Mesenchymal stem cell (in vitro differentiated cells and primary cell): ENCODE measurements at regions not wholly inside any gene's neighbourhood (a gene's known extent, or its start where the extent isn't known, plus 50 kb on each side); places are given as distances from the start of the nearest gene placed in this dataset.

Experiments used
- DNase-seq: peaks from one replicate; pipeline ENCODE4 v3.0.0-alpha.2; 2013
- H2AFZ ChIP-seq: one replicate; pipeline ENCODE4 v1.6.1; 2013; ENCODE audit warnings: low read depth, mild to moderate bottlenecking, control low read depth, inconsistent platforms, low read length, moderate library complexity
- H2AK5ac ChIP-seq: 2 replicates; pipeline ENCODE4 v1.6.1; 2013; ENCODE audit warnings: low read length, moderate library complexity, mild to moderate bottlenecking, inconsistent platforms; ENCODE audit not compliant: severe bottlenecking
- H2BK120ac ChIP-seq: one replicate; pipeline ENCODE4 v1.6.1; 2013; ENCODE audit warnings: low read depth, mild to moderate bottlenecking, inconsistent platforms, low read length, moderate library complexity
- H2BK12ac ChIP-seq, 2 experiments: one replicate each; pipeline ENCODE4 v1.6.1; 2013; ENCODE audit warnings: inconsistent platforms in 2 of 2, low read length in 2 of 2, mild to moderate bottlenecking in 2 of 2, moderate library complexity in 2 of 2, control low read depth in 1 of 2
- H2BK15ac ChIP-seq: one replicate; pipeline ENCODE4 v1.6.1; 2013; ENCODE audit warnings: mild to moderate bottlenecking, low read depth, inconsistent platforms; ENCODE audit not compliant: poor library complexity, severe bottlenecking
- H2BK5ac ChIP-seq: 2 replicates; pipeline ENCODE4 v1.6.1; 2013; ENCODE audit warnings: low read depth, mild to moderate bottlenecking, low read length, control low read depth, inconsistent platforms; ENCODE audit not compliant: poor library complexity, severe bottlenecking
- H3K14ac ChIP-seq, 2 experiments: one replicate each; pipeline ENCODE4 v1.6.1; 2013; ENCODE audit warnings: inconsistent platforms in 2 of 2, low read length in 2 of 2, control low read depth in 1 of 2, mild to moderate bottlenecking in 1 of 2, moderate library complexity in 1 of 2
- H3K18ac ChIP-seq, 2 experiments: one replicate each; pipeline ENCODE4 v1.6.1; 2013; ENCODE audit warnings: inconsistent platforms in 2 of 2, low read length in 2 of 2, control low read depth in 1 of 2, low read depth in 1 of 2, mild to moderate bottlenecking in 1 of 2
- H3K23ac ChIP-seq, 2 experiments: one replicate each; pipeline ENCODE4 v1.6.1; 2013; ENCODE audit warnings: inconsistent platforms in 2 of 2, low read length in 2 of 2, mild to moderate bottlenecking in 2 of 2, moderate library complexity in 2 of 2, control low read depth in 1 of 2
- H3K27ac ChIP-seq: 2 replicates; pipeline ENCODE4 v1.5.1; 2013; ENCODE audit warnings: mild to moderate bottlenecking, moderate library complexity, low read length, control low read depth, inconsistent platforms; ENCODE audit not compliant: poor library complexity, severe bottlenecking
- H3K27me3 ChIP-seq, 2 experiments: 2 replicates each; pipeline versions ENCODE4 v1.6.1 to v1.7.0; 2013; ENCODE audit warnings: low read length in 2 of 2, mild to moderate bottlenecking in 2 of 2, moderate library complexity in 2 of 2, control low read depth in 1 of 2, inconsistent platforms in 1 of 2; ENCODE audit not compliant: control insufficient read depth in 1 of 2, insufficient read depth in 1 of 2
- H3K36me3 ChIP-seq, 2 experiments: 2 replicates each; pipeline versions ENCODE4 v1.6.1 to v1.7.0; 2013; ENCODE audit warnings: low read length in 2 of 2, control low read depth in 1 of 2, inconsistent platforms in 1 of 2, low read depth in 1 of 2, mild to moderate bottlenecking in 1 of 2; ENCODE audit not compliant: insufficient read depth in 2 of 2, control insufficient read depth in 1 of 2
- H3K4ac ChIP-seq, 2 experiments: one replicate each; pipeline ENCODE4 v1.6.1; 2013; ENCODE audit warnings: inconsistent platforms in 2 of 2, low read length in 2 of 2, mild to moderate bottlenecking in 2 of 2, moderate library complexity in 2 of 2, control low read depth in 1 of 2, low read depth in 1 of 2
- H3K4me1 ChIP-seq: 2 replicates; pipeline ENCODE4 v1.6.1; 2013; ENCODE audit warnings: low read depth, low read length, control low read depth; ENCODE audit not compliant: control insufficient read depth, insufficient read depth
- H3K4me2 ChIP-seq: 2 replicates; pipeline ENCODE4 v1.6.1; 2013; ENCODE audit warnings: low read length, mild to moderate bottlenecking, inconsistent platforms; ENCODE audit not compliant: poor library complexity, severe bottlenecking
- H3K4me3 ChIP-seq, 2 experiments: 2 replicates each; pipeline versions ENCODE4 v1.5.1 to v1.7.0; 2013; ENCODE audit warnings: low read length in 2 of 2, mild to moderate bottlenecking in 2 of 2, control low read depth in 1 of 2, low read depth in 1 of 2; ENCODE audit not compliant: insufficient read depth in 1 of 2
- H3K79me1 ChIP-seq: replicated peaks from 2 replicates; pipeline ENCODE4 v1.6.1; 2013; ENCODE audit warnings: mild to moderate bottlenecking, control low read depth, low read length, inconsistent platforms; ENCODE audit not compliant: poor library complexity, severe bottlenecking
- H3K9ac ChIP-seq: 2 replicates; pipeline ENCODE4 v1.7.0; 2013; ENCODE audit warnings: mild to moderate bottlenecking, low read length, moderate library complexity
- H3K9me3 ChIP-seq: 2 replicates; pipeline ENCODE4 v1.7.0; 2013; ENCODE audit warnings: mild to moderate bottlenecking, low read length; ENCODE audit not compliant: control insufficient read depth
- H4K8ac ChIP-seq: one replicate; pipeline ENCODE4 v1.6.1; 2013; ENCODE audit warnings: inconsistent platforms, mild to moderate bottlenecking, low read length, moderate library complexity
- H4K91ac ChIP-seq: one replicate; pipeline ENCODE4 v1.6.1; 2013; ENCODE audit warnings: mild to moderate bottlenecking, low read length, inconsistent platforms
- WGBS: methylation state at CpG from one replicate; pipeline ENCODE4 v1.1.7; 2013; ENCODE audit warnings: mixed read lengths; 5-methylcytosine and 5-hydroxymethylcytosine counted together

DNA sequence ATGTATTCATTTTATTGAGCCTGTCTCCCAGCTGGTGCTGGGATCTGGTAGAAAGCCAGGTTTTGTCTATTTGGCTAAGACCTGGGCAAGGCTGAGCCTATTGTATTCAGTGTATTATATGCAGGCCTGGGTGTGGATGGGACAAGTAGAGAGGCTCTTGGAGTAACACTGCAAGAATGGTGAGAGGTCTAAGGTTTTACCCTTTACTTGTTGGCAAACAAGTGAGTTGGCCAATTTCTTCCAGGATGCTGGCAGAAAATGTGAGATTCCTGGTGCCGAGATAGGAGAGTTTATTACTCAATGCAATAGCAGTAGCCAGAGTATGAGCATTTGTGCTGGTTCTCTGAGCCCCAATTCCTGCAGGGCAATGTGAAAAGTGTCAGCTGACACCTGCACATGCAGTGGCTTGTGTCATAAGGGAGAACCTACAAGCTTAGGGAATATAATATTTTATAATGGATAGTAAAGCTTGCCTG is 141.7 kb upstream of the PRLR start:
- Histone ChIP-seq H3K9ac (no peak overlapping the region), H2BK5ac (no peak overlapping the region), H3K23ac (no peak overlapping the region), H3K27ac (no peak overlapping the region), H2BK12ac (no peak overlapping the region), H3K36me3 (no peaks in the 10 kb centered on the region), H3K4ac (no peak overlapping the region), H4K8ac (no peak overlapping the region), H2BK15ac (no peak overlapping the region), H3K79me1 (no peaks in the 10 kb centered on the region), H3K9me3 (no peaks in the 10 kb centered on the region), H3K4me1 (no peaks in the 10 kb centered on the region), H3K18ac (no peak overlapping the region), H2BK120ac (no peak overlapping the region), H3K4me2 (no peak overlapping the region), H4K91ac (no peak overlapping the region), H2AK5ac (no peak overlapping the region), H3K4me3 (no peak overlapping the region), H3K14ac (no peak overlapping the region), H3K27me3 (no peaks in the 10 kb centered on the region), H2AFZ (no peak overlapping the region)
- 87% methylated on average over 1 of the region's 1 CpG for WGBS
- no peak for DNase-seq

DNA sequence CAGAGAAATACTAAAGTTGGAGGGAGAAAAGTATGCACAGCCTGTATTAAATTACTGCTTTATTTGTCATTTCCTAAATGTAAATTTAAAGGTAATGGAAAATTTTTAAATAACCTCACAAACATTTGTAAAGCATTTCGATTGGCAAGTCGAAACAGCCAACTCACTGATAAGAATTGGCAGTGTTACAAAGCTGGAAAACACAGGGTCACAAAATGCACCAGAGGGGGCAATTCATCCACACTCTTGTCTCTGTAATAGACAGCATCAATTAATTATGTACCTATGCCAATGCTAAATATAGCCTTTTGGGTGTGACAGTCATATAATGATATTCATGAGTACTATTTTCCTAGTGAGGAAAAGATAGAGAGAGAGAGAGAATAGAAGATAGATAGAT is 140.6 kb upstream of the PRLR start:
- no peaks in the 10 kb centered on the region for H3K27me3 ChIP-seq

DNA sequence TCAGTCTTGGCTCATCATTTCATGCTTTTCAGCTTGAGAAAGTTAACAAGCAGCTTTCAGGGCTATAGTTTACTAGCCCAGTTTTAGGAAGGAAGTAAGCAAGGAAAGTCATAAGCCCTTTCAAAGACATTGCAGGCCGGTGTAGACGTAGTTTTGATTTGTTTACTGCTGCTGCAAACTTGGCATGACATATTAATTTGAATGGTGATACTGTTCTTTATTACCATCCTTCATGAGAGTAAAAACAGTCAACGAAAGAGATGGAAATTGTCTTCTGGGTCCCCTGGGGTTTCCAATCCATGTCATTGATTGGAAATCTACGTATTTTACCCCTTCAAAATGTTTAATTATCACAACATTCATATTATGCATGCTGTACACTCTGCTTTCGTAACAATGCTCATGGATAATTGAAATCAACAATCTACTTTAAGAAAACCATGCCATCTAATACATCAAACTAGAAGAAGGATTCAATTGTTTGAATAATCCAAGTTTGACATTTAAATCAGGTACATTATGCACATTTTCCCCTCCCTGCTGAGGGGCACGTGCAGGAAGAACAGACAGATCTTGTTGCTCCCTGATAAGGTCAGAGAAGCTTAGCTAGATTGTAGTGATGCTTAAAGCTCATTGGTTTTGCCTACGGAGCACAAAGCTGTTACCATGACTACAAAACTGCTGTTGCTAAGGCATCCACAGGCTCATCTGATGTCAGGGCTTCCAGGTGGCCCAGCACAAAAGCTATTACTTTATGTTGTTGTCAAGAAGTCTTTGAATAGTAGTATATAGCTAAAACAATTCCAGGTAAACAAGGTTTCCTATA is 139.9 kb upstream of the PRLR start:
- no peak overlapping the region for H2BK5ac ChIP-seq
- no peaks in the 10 kb centered on the region for H3K4me1 ChIP-seq
- H2AK5ac ChIP-seq, result no peak overlapping the region
- WGBS, result 62% methylated on average over 7 of the region's 7 CpGs
- H3K27ac ChIP-seq, result no peak overlapping the region
- no peaks in the 10 kb centered on the region for H3K27me3 ChIP-seq
- H3K4me3 ChIP-seq, result no peak overlapping the region
- H3K9ac ChIP-seq, result no peak overlapping the region
- no peaks in the 10 kb centered on the region for H3K36me3 ChIP-seq
- H3K14ac ChIP-seq, result no peak overlapping the region
- no peak overlapping the region for H2AFZ ChIP-seq
- H3K9me3 ChIP-seq, result no peaks in the 10 kb centered on the region
- H3K79me1 ChIP-seq, result no peaks in the 10 kb centered on the region
- H3K4me2 ChIP-seq, result no peak overlapping the region
- H2BK120ac ChIP-seq, result no peak overlapping the region
- no peak for DNase-seq
- no peak overlapping the region for H3K23ac ChIP-seq
- H3K4ac ChIP-seq, result no peak overlapping the region
- no peak overlapping the region for H4K91ac ChIP-seq
- H4K8ac ChIP-seq, result no peak overlapping the region
- no peak overlapping the region for H2BK12ac ChIP-seq
- H3K18ac ChIP-seq, result no peak overlapping the region
- H2BK15ac ChIP-seq, result no peak overlapping the region

More for the DNA sequence above, 140.6 kb upstream of the PRLR start:
- no peaks in the 10 kb centered on the region for H3K9me3 ChIP-seq
- no peak overlapping the region for H4K8ac ChIP-seq
- H4K91ac ChIP-seq, result no peak overlapping the region
- no peaks in the 10 kb centered on the region for H3K79me1 ChIP-seq
- H3K4me3 ChIP-seq, result no peak overlapping the region
- no peak overlapping the region for H2BK15ac ChIP-seq
- no peak overlapping the region for H3K9ac ChIP-seq
- no peak overlapping the region for H2AFZ ChIP-seq
- WGBS, result 57% methylated on average over 2 of the region's 2 CpGs
- H3K36me3 ChIP-seq, result no peaks in the 10 kb centered on the region
- H3K4me2 ChIP-seq, result no peak overlapping the region
- no peak overlapping the region for H2AK5ac ChIP-seq
- H2BK5ac ChIP-seq, result no peak overlapping the region
- H3K14ac ChIP-seq, result no peak overlapping the region
- no peak for DNase-seq
- H3K27ac ChIP-seq, result no peak overlapping the region
- no peak overlapping the region for H2BK120ac ChIP-seq
- H2BK12ac ChIP-seq, result no peak overlapping the region
- H3K23ac ChIP-seq, result no peak overlapping the region
- no peak overlapping the region for H3K4ac ChIP-seq
- H3K18ac ChIP-seq, result no peak overlapping the region
- no peaks in the 10 kb centered on the region for H3K4me1 ChIP-seq

DNA sequence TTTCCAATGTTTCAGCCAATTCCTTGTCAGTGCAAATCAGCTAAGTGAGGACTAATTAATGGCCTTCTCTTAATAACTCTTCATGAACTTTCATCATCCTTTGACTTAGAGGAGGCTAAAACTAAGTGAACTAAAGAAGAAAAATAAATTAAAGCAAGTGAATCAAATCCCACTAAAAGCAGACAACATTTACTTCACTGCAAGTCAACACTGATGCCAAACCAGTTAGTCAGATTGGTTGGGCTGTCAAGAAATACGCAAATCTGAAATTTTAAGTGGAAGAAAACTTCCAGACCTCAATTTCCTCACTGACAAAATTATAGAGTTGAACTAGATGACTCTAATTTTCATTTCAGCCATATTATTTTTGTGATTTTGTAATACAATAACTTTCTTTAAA is 137.2 kb upstream of the PRLR start:
- Histone ChIP-seq H3K9ac (no peak overlapping the region), H2BK120ac (no peak overlapping the region), H3K23ac (no peak overlapping the region), H3K27me3 (no peaks in the 10 kb centered on the region), H3K9me3 (no peaks in the 10 kb centered on the region), H3K18ac (no peak overlapping the region), H3K4me3 (no peak overlapping the region), H3K4me1 (no peaks in the 10 kb centered on the region), H2BK15ac (no peak overlapping the region), H3K79me1 (no peaks in the 10 kb centered on the region), H2BK12ac (no peak overlapping the region), H3K4me2 (no peak overlapping the region), H2AFZ (no peak overlapping the region), H3K27ac (no peak overlapping the region), H4K8ac (no peak overlapping the region), H3K36me3 (no peaks in the 10 kb centered on the region), H3K4ac (no peak overlapping the region), H2BK5ac (no peak overlapping the region), H3K14ac (no peak overlapping the region), H4K91ac (no peak overlapping the region), H2AK5ac (no peak overlapping the region)
- WGBS, result no CpG with 5 or more reads among the region's 1 CpG
- DNase-seq, result no peak
